ENCODE measurements at regions not wholly inside any gene's neighbourhood (a gene's known extent, or its start where the extent isn't known, plus 50 kb on each side); places are given as distances from the start of the nearest gene placed in this dataset.

- TF ChIP-seq EZH2 (IDR thresholded peaks at IDR 0.05; ENCODE audit: borderline replicate concordance) (no peak), EZH2phosphoT487 (IDR thresholded peaks at IDR 0.05; ENCODE audit: low read depth, severe bottlenecking, unreplicated experiment) (no peak), CTCF (IDR thresholded peaks at IDR 0.05; ENCODE audit: poor library complexity) (no peak)
- H3K27ac ChIP-seq, result peak overlapping the region; percentile 78
- H4K20me1 ChIP-seq (ENCODE audit: insufficient read depth, poor library complexity, severe bottlenecking), result no peaks in the 10 kb centered on the region
- H3K4me2 ChIP-seq, result no peak overlapping the region
- no peaks in the 10 kb centered on the region for H3K27me3 ChIP-seq
- 69% methylated on average over 4 of the region's 4 CpGs for WGBS (ENCODE audit: low lambda C conversion rate, missing lambda C conversion rate)
- H3K4me3 ChIP-seq, result no peak overlapping the region
- no peaks in the 10 kb centered on the region for H3K79me2 ChIP-seq
- no peaks in the 10 kb centered on the region for H3K36me3 ChIP-seq (replicated peaks; ENCODE audit: insufficient read depth, low read depth)
- no peak for DNase-seq (ENCODE audit: low spot score)
- H3K9me3 ChIP-seq (ENCODE audit: low read depth), result no peaks in the 10 kb centered on the region
- peaks cover 14% of the 10 kb centered on the region for H3K4me1 ChIP-seq (ENCODE audit: insufficient read depth)
- no peaks in the 10 kb centered on the region for H3K9me2 ChIP-seq (replicated peaks; ENCODE audit: insufficient read depth)
- H2AFZ ChIP-seq, result no peak overlapping the region
Measured at GRCh38 chr5:143570989-143571388, 167.5 kb upstream of the NR3C1 start.

- H3K4me1 ChIP-seq (ENCODE audit: insufficient read depth), result peaks cover 14% of the 10 kb centered on the region
- no peaks in the 10 kb centered on the region for H3K9me3 ChIP-seq (ENCODE audit: low read depth)
- no peaks in the 10 kb centered on the region for H3K9me2 ChIP-seq (replicated peaks; ENCODE audit: insufficient read depth)
- peak overlapping the region; percentile 8 for H3K4me2 ChIP-seq
- WGBS (ENCODE audit: low lambda C conversion rate, missing lambda C conversion rate), result 78% methylated on average over 5 of the region's 5 CpGs
- no peaks in the 10 kb centered on the region for H3K79me2 ChIP-seq
- H3K27ac ChIP-seq, result peak overlapping the region; percentile 78
- DNase-seq (ENCODE audit: low spot score), result peak; percentile 43
- H4K20me1 ChIP-seq (ENCODE audit: insufficient read depth, poor library complexity, severe bottlenecking), result no peaks in the 10 kb centered on the region
- H3K27me3 ChIP-seq, result no peaks in the 10 kb centered on the region
- H2AFZ ChIP-seq, result no peak overlapping the region
- H3K36me3 ChIP-seq (replicated peaks; ENCODE audit: insufficient read depth, low read depth), result no peaks in the 10 kb centered on the region
- TF ChIP-seq CTCF (IDR thresholded peaks at IDR 0.05; ENCODE audit: poor library complexity) (no peak), EZH2 (IDR thresholded peaks at IDR 0.05; ENCODE audit: borderline replicate concordance) (no peak), EZH2phosphoT487 (IDR thresholded peaks at IDR 0.05; ENCODE audit: low read depth, severe bottlenecking, unreplicated experiment) (no peak)
- no peak overlapping the region for H3K4me3 ChIP-seq
Measured at GRCh38 chr5:143569722-143570567, 166.5 kb upstream of the NR3C1 start.

GRCh38 chr5:143569213-143569701 lies 165.8 kb upstream of the NR3C1 start:
- H3K79me2 ChIP-seq, result no peaks in the 10 kb centered on the region
- no peaks in the 10 kb centered on the region for H3K27me3 ChIP-seq
- H3K4me3 ChIP-seq, result no peak overlapping the region
- peak overlapping the region; percentile 78 for H3K27ac ChIP-seq
- no peaks in the 10 kb centered on the region for H3K9me2 ChIP-seq (replicated peaks; ENCODE audit: insufficient read depth)
- H2AFZ ChIP-seq, result no peak overlapping the region
- no peak for DNase-seq (ENCODE audit: low spot score)
- H3K4me2 ChIP-seq, result no peak overlapping the region
- no peaks in the 10 kb centered on the region for H3K36me3 ChIP-seq (replicated peaks; ENCODE audit: insufficient read depth, low read depth)
- no peaks in the 10 kb centered on the region for H4K20me1 ChIP-seq (ENCODE audit: insufficient read depth, poor library complexity, severe bottlenecking)
- H3K9me3 ChIP-seq (ENCODE audit: low read depth), result no peaks in the 10 kb centered on the region
- no peak for TF ChIP-seq CTCF (IDR thresholded peaks at IDR 0.05; ENCODE audit: poor library complexity)
- no peak for TF ChIP-seq EZH2 (IDR thresholded peaks at IDR 0.05; ENCODE audit: borderline replicate concordance)
- 66% methylated on average over 4 of the region's 4 CpGs for WGBS (ENCODE audit: low lambda C conversion rate, missing lambda C conversion rate)
- H3K4me1 ChIP-seq (ENCODE audit: insufficient read depth), result peaks cover 14% of the 10 kb centered on the region

All from hepatocyte (in vitro differentiated cells).